T-helper 1 cell treated with Interleukin-12 subunit alpha and Interleukin-12 subunit beta and Interleukin-4 antibody, amounts not matched to agents 30 ng/mL and 1 ng/mL, for 36 hours (primary cell): ENCODE measurements at regions not wholly inside any gene's neighbourhood (a gene's known extent, or its start where the extent isn't known, plus 50 kb on each side); places are given as distances from the start of the nearest gene placed in this dataset.

Experiments
- intact Hi-C: fragments of 100-400 bp; cut with micrococcal nuclease; formaldehyde crosslinking; loops from one replicate; pipeline ENCODE4 v1.15.1; 2024

- intact Hi-C loops: no loop called here
These were observed 334.5 kb upstream of the SLC7A11 start for GRCh38 chr4:138576684-138577083.

GRCh38 chr4:138573246-138573645 lies 331.1 kb upstream of the SLC7A11 start:
- intact Hi-C loops: no loop called here

- intact Hi-C loops: no loop called here
These were observed 329.9 kb upstream of the SLC7A11 start for GRCh38 chr4:138572007-138572406.

GRCh38 chr4:138567696-138568095 lies 325.5 kb upstream of the SLC7A11 start:
- intact Hi-C loops: no loop called here

- intact Hi-C loops: no loop called here
These were observed 323.4 kb upstream of the SLC7A11 start for GRCh38 chr4:138565576-138565975.

- intact Hi-C loops: no loop called here
These were observed 320.4 kb upstream of the SLC7A11 start for GRCh38 chr4:138562544-138562991.

GRCh38 chr4:138561906-138562305 lies 319.8 kb upstream of the SLC7A11 start:
- intact Hi-C loops: no loop called here

- intact Hi-C loops: no loop called here
These were observed 319.2 kb upstream of the SLC7A11 start for GRCh38 chr4:138561276-138561880.

GRCh38 chr4:138560448-138560847 lies 318.3 kb upstream of the SLC7A11 start:
- intact Hi-C loops: no loop called here

- intact Hi-C loops: no loop called here
These were observed 316.7 kb upstream of the SLC7A11 start for GRCh38 chr4:138558886-138559285.

- intact Hi-C loops: no loop called here
These were observed 313.4 kb upstream of the SLC7A11 start for GRCh38 chr4:138555584-138555983.

- intact Hi-C loops: no loop called here
These were observed 313.0 kb upstream of the SLC7A11 start for GRCh38 chr4:138555108-138555507.

GRCh38 chr4:138553001-138553845 lies 311.1 kb upstream of the SLC7A11 start:
- intact Hi-C loops: no loop called here

- intact Hi-C loops: no loop called here
These were observed 300.1 kb upstream of the SLC7A11 start for GRCh38 chr4:138542191-138542776.

- intact Hi-C loops: no loop called here
These were observed 298.1 kb upstream of the SLC7A11 start for GRCh38 chr4:138540056-138540800.

GRCh38 chr4:138538743-138539142 lies 296.6 kb upstream of the SLC7A11 start:
- intact Hi-C loops: no loop called here

GRCh38 chr4:138537731-138538490 lies 295.8 kb upstream of the SLC7A11 start:
- intact Hi-C loops: no loop called here

GRCh38 chr4:138535316-138535715 lies 293.2 kb upstream of the SLC7A11 start:
- intact Hi-C loops: no loop called here

GRCh38 chr4:138522366-138522765 lies 280.2 kb upstream of the SLC7A11 start:
- intact Hi-C loops: no loop called here

- intact Hi-C loops: no loop called here
These were observed 279.7 kb upstream of the SLC7A11 start for GRCh38 chr4:138521809-138522208.

- intact Hi-C loops: no loop called here
These were observed 277.3 kb upstream of the SLC7A11 start for GRCh38 chr4:138519436-138519835.
